ENCODE measurements at regions not wholly inside any gene's neighbourhood (a gene's known extent, or its start where the extent isn't known, plus 50 kb on each side); places are given as distances from the start of the nearest gene placed in this dataset.

GRCh38 chr4:53721263-53721662 is 130.0 kb upstream of the LNX1 start:
- H3K79me2 ChIP-seq, result no peaks in the 10 kb centered on the region
- 92% methylated on average over 1 of the region's 1 CpG for WGBS (ENCODE audit: low lambda C conversion rate, missing lambda C conversion rate)
- no peaks in the 10 kb centered on the region for H3K4me1 ChIP-seq (ENCODE audit: insufficient read depth)
- no peaks in the 10 kb centered on the region for H3K9me3 ChIP-seq (ENCODE audit: low read depth)
- no peaks in the 10 kb centered on the region for H4K20me1 ChIP-seq (ENCODE audit: insufficient read depth, poor library complexity, severe bottlenecking)
- TF ChIP-seq EZH2 (IDR thresholded peaks at IDR 0.05; ENCODE audit: borderline replicate concordance) (no peak), CTCF (IDR thresholded peaks at IDR 0.05; ENCODE audit: poor library complexity) (no peak), EZH2phosphoT487 (IDR thresholded peaks at IDR 0.05; ENCODE audit: low read depth, severe bottlenecking, unreplicated experiment) (no peak)
- no peaks in the 10 kb centered on the region for H3K27me3 ChIP-seq
- DNase-seq (ENCODE audit: low spot score), result no peak
- H3K4me2 ChIP-seq, result no peak overlapping the region
- no peaks in the 10 kb centered on the region for H3K36me3 ChIP-seq (replicated peaks; ENCODE audit: insufficient read depth, low read depth)
- no peak overlapping the region for H3K4me3 ChIP-seq
- no peak overlapping the region for H2AFZ ChIP-seq
- no peak overlapping the region for H3K27ac ChIP-seq
- H3K9me2 ChIP-seq (replicated peaks; ENCODE audit: insufficient read depth), result no peaks in the 10 kb centered on the region

- Histone ChIP-seq H3K9me3 (ENCODE audit: low read depth) (no peaks in the 10 kb centered on the region), H2AFZ (no peak overlapping the region), H3K27me3 (no peaks in the 10 kb centered on the region), H3K4me1 (ENCODE audit: insufficient read depth) (no peaks in the 10 kb centered on the region), H3K27ac (no peak overlapping the region), H3K36me3 (replicated peaks; ENCODE audit: insufficient read depth, low read depth) (no peaks in the 10 kb centered on the region), H3K79me2 (no peaks in the 10 kb centered on the region), H3K4me3 (no peak overlapping the region), H4K20me1 (ENCODE audit: insufficient read depth, poor library complexity, severe bottlenecking) (no peaks in the 10 kb centered on the region), H3K4me2 (no peak overlapping the region), H3K9me2 (replicated peaks; ENCODE audit: insufficient read depth) (no peaks in the 10 kb centered on the region)
- no peak for DNase-seq (ENCODE audit: low spot score)
- WGBS (ENCODE audit: low lambda C conversion rate, missing lambda C conversion rate), result 49% methylated on average over 5 of the region's 5 CpGs
- TF ChIP-seq CTCF (IDR thresholded peaks at IDR 0.05; ENCODE audit: poor library complexity), result no peak
- no peak for TF ChIP-seq EZH2phosphoT487 (IDR thresholded peaks at IDR 0.05; ENCODE audit: low read depth, severe bottlenecking, unreplicated experiment)
- TF ChIP-seq EZH2 (IDR thresholded peaks at IDR 0.05; ENCODE audit: borderline replicate concordance), result no peak
Observed at GRCh38 chr4:53720776-53721175, 129.5 kb upstream of the LNX1 start.

GRCh38 chr4:53717064-53717549 is 125.8 kb upstream of the LNX1 start:
- Histone ChIP-seq H3K9me3 (ENCODE audit: low read depth) (no peaks in the 10 kb centered on the region), H2AFZ (no peak overlapping the region), H3K4me3 (no peak overlapping the region), H3K4me2 (no peak overlapping the region), H3K36me3 (replicated peaks; ENCODE audit: insufficient read depth, low read depth) (no peaks in the 10 kb centered on the region), H3K79me2 (no peaks in the 10 kb centered on the region), H3K27ac (no peak overlapping the region), H4K20me1 (ENCODE audit: insufficient read depth, poor library complexity, severe bottlenecking) (no peaks in the 10 kb centered on the region), H3K27me3 (no peaks in the 10 kb centered on the region), H3K9me2 (replicated peaks; ENCODE audit: insufficient read depth) (no peaks in the 10 kb centered on the region), H3K4me1 (ENCODE audit: insufficient read depth) (peaks cover 12% of the 10 kb centered on the region)
- no peak for DNase-seq (ENCODE audit: low spot score)
- no peak for TF ChIP-seq EZH2 (IDR thresholded peaks at IDR 0.05; ENCODE audit: borderline replicate concordance)
- no peak for TF ChIP-seq CTCF (IDR thresholded peaks at IDR 0.05; ENCODE audit: poor library complexity)
- TF ChIP-seq EZH2phosphoT487 (IDR thresholded peaks at IDR 0.05; ENCODE audit: low read depth, severe bottlenecking, unreplicated experiment), result no peak
- 73% methylated on average over 4 of the region's 4 CpGs for WGBS (ENCODE audit: low lambda C conversion rate, missing lambda C conversion rate)

Data from hepatocyte (in vitro differentiated cells).